Natural killer cell treated with Interleukin-12 subunit alpha and Interleukin-12 subunit beta and Interleukin-15 and Interleukin-18, amount 100 ng/mL, for 72 hours (primary cell): ENCODE measurements at regions not wholly inside any gene's neighbourhood (a gene's known extent, or its start where the extent isn't known, plus 50 kb on each side); places are given as distances from the start of the nearest gene placed in this dataset.
"Not testable (repeated sequence)": the region's sequence is repeated elsewhere in the genome, so short reads cannot be mapped to it uniquely, and the experiment has no call there.

ENCODE experiments used
- ATAC-seq, 2 donors: fragments of 150-1000 bp; cut with Tn5 transposase in 1 of 2; sonication (Bioruptor Pico), chemical (Tn5 transposase) in 1 of 2; 2 replicates each; pipeline ENCODE4 v1.10.0; 2021
- DNase-seq: peaks from one replicate; pipeline ENCODE4 v3.0.0; 2022; ENCODE audit warnings: low spot score
- H3K27ac Mint-ChIP-seq, 2 donors: 1 replicate in 1 of 2; 2 replicates in 1 of 2; pipeline ENCODE4 v1.8.0; 2022; ENCODE audit warnings: mixed read lengths in 2 of 2, mild to moderate bottlenecking in 1 of 2, moderate library complexity in 1 of 2
- H3K27me3 Mint-ChIP-seq, 2 donors: 1 replicate in 1 of 2; 2 replicates in 1 of 2; pipeline ENCODE4 v1.8.0; 2022; ENCODE audit warnings: mixed read lengths in 2 of 2
- H3K36me3 Mint-ChIP-seq: one replicate; pipeline ENCODE4 v1.8.0; 2022; ENCODE audit warnings: mixed read lengths
- H3K4me1 Mint-ChIP-seq, 2 donors: 1 replicate in 1 of 2; 2 replicates in 1 of 2; pipeline ENCODE4 v1.8.0; 2022; ENCODE audit warnings: low read depth in 2 of 2, mixed read lengths in 2 of 2, mild to moderate bottlenecking in 1 of 2
- H3K4me3 Mint-ChIP-seq: one replicate; pipeline ENCODE4 v1.8.0; 2022; ENCODE audit warnings: mixed read lengths
- H3K9me3 Mint-ChIP-seq: 2 replicates; pipeline ENCODE4 v1.8.0; 2022; ENCODE audit warnings: mixed read lengths

- not testable (repeated sequence) for ATAC-seq, H3K4me3 Mint-ChIP-seq, H3K9me3 Mint-ChIP-seq, H3K27me3 Mint-ChIP-seq, DNase-seq, H3K27ac Mint-ChIP-seq, H3K36me3 Mint-ChIP-seq, H3K4me1 Mint-ChIP-seq
Measured at GRCh38 chr4:64737854-64738138, 328.5 kb upstream of the TECRL start.

GRCh38 chr4:64737026-64737853 is 328.0 kb upstream of the TECRL start:
- H3K27ac Mint-ChIP-seq, result no peak overlapping the region
- no peaks in the 10 kb centered on the region for H3K4me1 Mint-ChIP-seq
- peaks cover 10% of the 10 kb centered on the region for H3K9me3 Mint-ChIP-seq
- H3K27me3 Mint-ChIP-seq, result no peaks in the 10 kb centered on the region
- no peak overlapping the region for H3K4me3 Mint-ChIP-seq
- no peak for DNase-seq
- H3K36me3 Mint-ChIP-seq, result no peaks in the 10 kb centered on the region
- no peak for ATAC-seq

DNA sequence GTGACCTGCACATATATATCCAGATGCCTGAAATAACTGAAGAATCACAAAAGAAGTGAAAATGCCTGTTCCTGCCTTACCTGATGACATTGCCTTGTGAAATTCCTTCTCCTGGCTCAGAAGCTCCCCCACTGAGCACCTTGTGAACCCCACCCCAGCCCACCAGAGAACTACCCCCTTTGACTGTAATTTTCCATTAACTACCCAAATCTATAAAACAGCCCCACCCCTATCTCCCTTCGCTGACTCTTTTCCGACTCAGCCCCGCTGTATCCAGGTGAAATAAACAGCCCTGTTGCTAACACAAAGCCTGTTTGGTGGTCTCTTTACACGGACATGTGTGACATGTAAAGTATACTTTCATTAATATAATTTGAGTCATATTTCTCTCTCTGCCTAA is 320.3 kb upstream of the TECRL start:
- Mint-ChIP-seq H3K4me1 (no peaks in the 10 kb centered on the region), H3K27me3 (no peaks in the 10 kb centered on the region), H3K36me3 (no peaks in the 10 kb centered on the region), H3K27ac (no peak overlapping the region), H3K9me3 (peaks cover 15% of the 10 kb centered on the region), H3K4me3 (no peak overlapping the region)
- ATAC-seq, result no peak
- DNase-seq, result no peak

- Mint-ChIP-seq H3K4me1 (no peaks in the 10 kb centered on the region), H3K9me3 (peaks cover 14% of the 10 kb centered on the region), H3K27me3 (no peaks in the 10 kb centered on the region), H3K36me3 (no peaks in the 10 kb centered on the region), H3K27ac (no peak overlapping the region), H3K4me3 (no peak overlapping the region)
- ATAC-seq (no peak), DNase-seq (no peak)
Measured at GRCh38 chr4:64727960-64728359, 318.7 kb upstream of the TECRL start.

GRCh38 chr4:64727391-64727790 is 318.1 kb upstream of the TECRL start:
- not testable (repeated sequence) for H3K36me3 Mint-ChIP-seq, DNase-seq

DNA sequence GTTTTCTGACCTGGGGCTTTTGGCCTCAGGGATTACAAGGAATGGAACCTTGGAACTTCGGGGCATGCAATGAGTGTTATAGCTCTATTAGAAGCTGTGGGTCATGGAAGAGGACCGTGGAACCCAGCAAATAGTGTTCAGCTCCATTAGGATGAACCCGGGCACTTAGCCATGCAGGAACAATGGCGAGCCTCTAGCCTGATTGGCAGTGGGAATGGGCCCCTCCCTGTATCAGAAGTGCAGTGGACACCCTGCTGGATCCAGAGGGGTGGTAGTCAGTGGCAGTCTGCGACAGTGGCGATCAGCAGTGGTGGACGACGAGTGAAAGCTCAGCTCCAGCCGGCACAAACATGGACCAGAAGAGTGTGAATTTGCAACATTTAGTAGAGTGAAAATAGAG is 315.4 kb upstream of the TECRL start:
- no peak for ATAC-seq
- H3K27ac Mint-ChIP-seq, result no peak overlapping the region
- no peak for DNase-seq
- no peaks in the 10 kb centered on the region for H3K36me3 Mint-ChIP-seq
- no peaks in the 10 kb centered on the region for H3K4me1 Mint-ChIP-seq
- H3K9me3 Mint-ChIP-seq, result peaks cover 12% of the 10 kb centered on the region
- H3K27me3 Mint-ChIP-seq, result no peaks in the 10 kb centered on the region
- no peak overlapping the region for H3K4me3 Mint-ChIP-seq

More at GRCh38 chr4:64727391-64727790, 318.1 kb upstream of the TECRL start:
- not testable (repeated sequence) for H3K4me3 Mint-ChIP-seq, H3K27me3 Mint-ChIP-seq, H3K27ac Mint-ChIP-seq, H3K9me3 Mint-ChIP-seq, ATAC-seq, H3K4me1 Mint-ChIP-seq

GRCh38 chr4:64721106-64721505 is 311.9 kb upstream of the TECRL start:
- Mint-ChIP-seq H3K4me1 (no peaks in the 10 kb centered on the region), H3K36me3 (no peaks in the 10 kb centered on the region), H3K9me3 (peaks cover 5% of the 10 kb centered on the region), H3K27ac (no peak overlapping the region), H3K4me3 (no peak overlapping the region), H3K27me3 (no peaks in the 10 kb centered on the region)
- ATAC-seq (no peak), DNase-seq (no peak)

DNA sequence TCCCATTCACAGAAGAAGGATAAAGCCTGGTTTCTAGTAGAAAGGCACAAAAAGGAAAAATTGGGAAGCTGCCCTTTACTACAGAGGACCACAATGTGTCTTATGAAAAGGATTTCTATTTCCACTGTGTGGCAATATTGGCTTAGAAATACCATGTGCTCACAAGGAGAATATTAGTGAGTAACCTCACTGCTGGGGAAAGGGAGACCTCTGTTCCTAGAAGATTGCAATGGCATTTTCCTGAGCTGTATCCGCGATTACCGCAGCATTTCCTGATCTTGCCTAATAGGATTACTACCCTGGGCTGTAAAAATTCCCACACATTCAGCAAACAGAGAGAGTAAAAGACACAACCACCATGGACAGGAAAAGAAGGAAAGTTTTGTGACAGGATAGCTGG is 308.8 kb upstream of the TECRL start:
- DNase-seq, result no peak
- H3K27me3 Mint-ChIP-seq, result no peaks in the 10 kb centered on the region
- peaks cover 4% of the 10 kb centered on the region for H3K9me3 Mint-ChIP-seq
- H3K4me3 Mint-ChIP-seq, result no peak overlapping the region
- H3K36me3 Mint-ChIP-seq, result no peaks in the 10 kb centered on the region
- no peaks in the 10 kb centered on the region for H3K4me1 Mint-ChIP-seq
- no peak for ATAC-seq
- no peak overlapping the region for H3K27ac Mint-ChIP-seq

GRCh38 chr4:64715741-64716140 is 306.5 kb upstream of the TECRL start:
- no peaks in the 10 kb centered on the region for H3K4me1 Mint-ChIP-seq
- H3K36me3 Mint-ChIP-seq, result no peaks in the 10 kb centered on the region
- no peak overlapping the region for H3K4me3 Mint-ChIP-seq
- H3K27me3 Mint-ChIP-seq, result no peaks in the 10 kb centered on the region
- no peak overlapping the region for H3K27ac Mint-ChIP-seq
- ATAC-seq (no peak), DNase-seq (no peak)
- no peaks in the 10 kb centered on the region for H3K9me3 Mint-ChIP-seq

GRCh38 chr4:64713256-64713840 is 304.1 kb upstream of the TECRL start:
- Mint-ChIP-seq H3K36me3 (no peaks in the 10 kb centered on the region), H3K4me3 (no peak overlapping the region), H3K27me3 (no peaks in the 10 kb centered on the region), H3K4me1 (no peaks in the 10 kb centered on the region), H3K9me3 (no peaks in the 10 kb centered on the region), H3K27ac (no peak overlapping the region)
- ATAC-seq (no peak), DNase-seq (no peak)

- Mint-ChIP-seq H3K27me3 (no peaks in the 10 kb centered on the region), H3K27ac (no peak overlapping the region), H3K36me3 (no peaks in the 10 kb centered on the region), H3K4me3 (no peak overlapping the region), H3K4me1 (no peaks in the 10 kb centered on the region), H3K9me3 (no peaks in the 10 kb centered on the region)
- DNase-seq (no peak), ATAC-seq (no peak)
Measured at GRCh38 chr4:64712590-64712989, 303.3 kb upstream of the TECRL start.

DNA sequence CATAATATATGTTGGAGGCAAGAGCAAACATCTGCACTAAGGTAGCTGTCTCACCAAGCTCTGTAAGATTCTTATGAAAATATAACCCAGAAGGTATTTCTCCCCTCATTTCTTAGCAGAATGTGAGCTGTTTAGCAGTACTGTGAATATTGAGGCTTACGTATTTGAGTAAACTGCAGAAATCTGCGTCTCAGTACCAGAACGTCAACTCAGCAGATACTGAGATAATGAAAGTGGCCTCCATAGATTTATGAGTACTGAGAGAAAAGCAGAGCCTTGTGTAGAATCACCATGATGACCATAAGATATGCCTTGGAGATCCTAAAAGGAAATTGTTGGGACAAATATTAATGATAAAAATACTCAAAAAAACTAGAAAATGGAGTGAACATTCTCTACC is 296.7 kb upstream of the TECRL start:
- H3K36me3 Mint-ChIP-seq, result peaks cover 9% of the 10 kb centered on the region

GRCh38 chr4:64698171-64698570 is 288.9 kb upstream of the TECRL start:
- Mint-ChIP-seq H3K36me3 (no peaks in the 10 kb centered on the region), H3K4me3 (no peak overlapping the region), H3K27ac (no peak overlapping the region), H3K27me3 (no peaks in the 10 kb centered on the region), H3K4me1 (no peaks in the 10 kb centered on the region), H3K9me3 (peaks cover 16% of the 10 kb centered on the region)
- DNase-seq (no peak), ATAC-seq (no peak)

More for the DNA sequence above, 296.7 kb upstream of the TECRL start:
- DNase-seq, result no peak
- Mint-ChIP-seq H3K27me3 (no peaks in the 10 kb centered on the region), H3K9me3 (peaks cover 13% of the 10 kb centered on the region), H3K4me1 (no peaks in the 10 kb centered on the region), H3K27ac (no peak overlapping the region), H3K4me3 (no peak overlapping the region)
- ATAC-seq, result no peak

GRCh38 chr4:64682946-64683345 is 273.7 kb upstream of the TECRL start:
- peaks cover 4% of the 10 kb centered on the region for H3K9me3 Mint-ChIP-seq
- no peaks in the 10 kb centered on the region for H3K4me1 Mint-ChIP-seq
- H3K27ac Mint-ChIP-seq, result no peak overlapping the region
- ATAC-seq (no peak), DNase-seq (no peak)
- no peaks in the 10 kb centered on the region for H3K36me3 Mint-ChIP-seq
- H3K4me3 Mint-ChIP-seq, result no peak overlapping the region
- H3K27me3 Mint-ChIP-seq, result no peaks in the 10 kb centered on the region

DNA sequence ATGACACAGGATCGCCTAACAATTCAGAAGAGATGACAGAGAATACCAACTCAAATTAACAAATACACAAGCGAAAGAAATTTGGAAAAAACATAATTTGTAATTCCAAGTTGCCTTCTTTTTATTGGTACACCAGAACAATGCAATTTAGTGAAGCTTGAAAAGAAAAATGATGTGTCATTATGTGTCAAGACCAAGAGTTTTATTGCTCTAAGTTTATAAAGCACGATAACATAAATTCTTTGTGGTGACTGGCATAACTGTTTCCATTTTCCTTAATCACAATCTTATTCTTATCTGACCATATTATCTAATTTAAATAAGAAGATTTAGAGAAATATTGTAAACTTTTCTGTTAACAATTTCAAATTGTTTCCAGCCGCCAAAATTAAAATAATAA is 273.2 kb upstream of the TECRL start:
- H3K27me3 Mint-ChIP-seq, result no peaks in the 10 kb centered on the region
- H3K4me1 Mint-ChIP-seq, result no peaks in the 10 kb centered on the region
- no peaks in the 10 kb centered on the region for H3K36me3 Mint-ChIP-seq
- H3K27ac Mint-ChIP-seq, result no peak overlapping the region
- no peak overlapping the region for H3K4me3 Mint-ChIP-seq
- DNase-seq, result no peak
- ATAC-seq, result no peak
- peaks cover 4% of the 10 kb centered on the region for H3K9me3 Mint-ChIP-seq
